Chondrocyte (in vitro differentiated cells): ENCODE measurements at regions not wholly inside any gene's neighbourhood (a gene's known extent, or its start where the extent isn't known, plus 50 kb on each side); places are given as distances from the start of the nearest gene placed in this dataset.

Experiments used
- DNase-seq: peaks from one replicate; pipeline ENCODE4 v3.0.0; 2021; ENCODE audit warnings: mixed read lengths, low spot score
- H3K27ac Mint-ChIP-seq: one replicate; pipeline ENCODE4 v1.8.0; 2021; ENCODE audit warnings: mild to moderate bottlenecking, moderate library complexity, mixed read lengths; ENCODE audit not compliant: unreplicated experiment
- H3K27me3 Mint-ChIP-seq: 2 replicates; pipeline ENCODE4 v1.8.0; 2021; ENCODE audit warnings: low read depth, mixed read lengths
- H3K36me3 Mint-ChIP-seq: 2 replicates; pipeline ENCODE4 v1.8.0; 2021; ENCODE audit warnings: low read depth, mixed read lengths
- H3K4me1 Mint-ChIP-seq: 2 replicates; pipeline ENCODE4 v1.8.0; 2021; ENCODE audit warnings: low read depth, mild to moderate bottlenecking, mixed read lengths
- H3K4me3 Mint-ChIP-seq: one replicate; pipeline ENCODE4 v1.8.0; 2021; ENCODE audit warnings: mild to moderate bottlenecking, moderate library complexity, mixed read lengths; ENCODE audit not compliant: unreplicated experiment
- H3K9me3 Mint-ChIP-seq: 2 replicates; pipeline ENCODE4 v1.8.0; 2021; ENCODE audit warnings: low read depth, mixed read lengths
- TF ChIP-seq, protein P1 (sequence below): fragments of 200-600 bp; sonication (generic); IDR thresholded peaks from 2 replicates; pipeline ENCODE4 v1.5.0; 2021; ENCODE audit warnings: antibody characterized with exemption, mild to moderate bottlenecking, moderate library complexity

DNA sequence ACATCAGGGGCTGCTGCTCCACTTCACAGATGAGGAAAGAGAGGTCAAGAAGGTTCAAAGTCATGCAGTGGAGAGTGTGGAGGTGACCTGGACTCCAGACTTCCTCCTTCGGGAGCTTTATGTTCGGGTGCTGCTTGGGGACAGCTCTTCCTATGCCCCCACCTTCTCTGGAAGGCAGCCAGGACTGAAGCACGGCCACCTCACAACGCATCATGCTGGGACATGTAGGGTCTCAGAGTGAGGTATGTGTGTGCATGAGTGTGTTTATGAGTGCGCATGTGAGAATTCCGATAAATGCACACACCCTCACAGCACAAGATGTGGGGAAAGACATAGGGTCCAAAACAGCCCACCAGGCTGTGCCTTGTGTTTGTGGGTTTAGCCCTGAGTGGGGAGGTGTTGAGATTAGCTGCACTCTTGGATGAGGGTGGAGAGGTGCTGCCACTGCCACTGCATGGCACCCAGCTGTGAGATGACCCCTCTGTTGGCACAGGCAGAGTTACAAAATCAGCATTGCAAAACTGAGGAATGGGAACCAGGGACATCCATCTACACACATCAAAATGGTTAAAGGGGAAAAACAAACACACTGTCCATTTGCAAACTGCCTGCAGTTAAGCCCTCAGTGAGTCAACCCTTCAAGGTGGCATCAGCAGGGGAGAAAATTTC is 367.4 kb downstream of the SEC14L1 start:
- Mint-ChIP-seq H3K4me1 (no peaks in the 10 kb centered on the region), H3K27me3 (no peaks in the 10 kb centered on the region), H3K27ac (no peak overlapping the region), H3K4me3 (no peak overlapping the region), H3K36me3 (no peaks in the 10 kb centered on the region), H3K9me3 (peaks cover 12% of the 10 kb centered on the region)
- peak; percentile 28 for DNase-seq
- TF ChIP-seq, protein P1, sequence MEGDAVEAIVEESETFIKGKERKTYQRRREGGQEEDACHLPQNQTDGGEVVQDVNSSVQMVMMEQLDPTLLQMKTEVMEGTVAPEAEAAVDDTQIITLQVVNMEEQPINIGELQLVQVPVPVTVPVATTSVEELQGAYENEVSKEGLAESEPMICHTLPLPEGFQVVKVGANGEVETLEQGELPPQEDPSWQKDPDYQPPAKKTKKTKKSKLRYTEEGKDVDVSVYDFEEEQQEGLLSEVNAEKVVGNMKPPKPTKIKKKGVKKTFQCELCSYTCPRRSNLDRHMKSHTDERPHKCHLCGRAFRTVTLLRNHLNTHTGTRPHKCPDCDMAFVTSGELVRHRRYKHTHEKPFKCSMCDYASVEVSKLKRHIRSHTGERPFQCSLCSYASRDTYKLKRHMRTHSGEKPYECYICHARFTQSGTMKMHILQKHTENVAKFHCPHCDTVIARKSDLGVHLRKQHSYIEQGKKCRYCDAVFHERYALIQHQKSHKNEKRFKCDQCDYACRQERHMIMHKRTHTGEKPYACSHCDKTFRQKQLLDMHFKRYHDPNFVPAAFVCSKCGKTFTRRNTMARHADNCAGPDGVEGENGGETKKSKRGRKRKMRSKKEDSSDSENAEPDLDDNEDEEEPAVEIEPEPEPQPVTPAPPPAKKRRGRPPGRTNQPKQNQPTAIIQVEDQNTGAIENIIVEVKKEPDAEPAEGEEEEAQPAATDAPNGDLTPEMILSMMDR, result no peak

DNA sequence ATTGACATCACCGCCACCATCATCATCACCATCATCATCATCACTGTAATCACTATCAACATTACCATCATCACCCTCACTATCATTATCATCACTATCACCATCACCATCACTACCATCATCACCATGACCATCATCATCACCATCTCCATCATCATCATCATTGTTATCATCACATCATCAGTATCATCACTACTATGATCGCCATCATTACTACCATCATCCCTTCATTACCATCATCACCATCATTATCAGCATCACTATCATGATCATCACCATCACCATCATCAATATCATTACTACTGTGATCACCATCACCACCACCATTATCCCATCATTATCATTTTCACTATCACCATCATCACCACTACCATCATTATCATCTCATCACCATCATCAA is 368.3 kb downstream of the SEC14L1 start:
- no peak overlapping the region for H3K27ac Mint-ChIP-seq
- TF ChIP-seq, protein P1, result no peak
- peaks cover 12% of the 10 kb centered on the region for H3K9me3 Mint-ChIP-seq
- no peaks in the 10 kb centered on the region for H3K4me1 Mint-ChIP-seq
- DNase-seq, result no peak
- H3K27me3 Mint-ChIP-seq, result no peaks in the 10 kb centered on the region
- H3K4me3 Mint-ChIP-seq, result no peak overlapping the region
- no peaks in the 10 kb centered on the region for H3K36me3 Mint-ChIP-seq

DNA sequence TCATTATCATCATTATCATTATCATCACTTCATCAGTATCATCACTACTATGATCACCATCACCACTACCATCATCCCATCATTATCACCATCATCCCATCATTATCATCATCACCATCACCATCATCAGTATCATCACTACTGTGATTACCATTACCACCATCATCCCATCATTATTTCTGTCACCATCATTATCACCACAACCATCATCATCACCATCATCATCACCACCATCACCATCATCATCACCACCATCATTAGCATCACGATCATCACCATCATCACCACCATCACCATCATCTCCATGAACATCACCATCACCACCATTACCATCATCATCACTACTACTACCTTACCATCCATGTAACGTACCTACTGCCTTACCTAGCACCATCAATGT is 368.8 kb downstream of the SEC14L1 start:
- no peaks in the 10 kb centered on the region for H3K36me3 Mint-ChIP-seq

DNA sequence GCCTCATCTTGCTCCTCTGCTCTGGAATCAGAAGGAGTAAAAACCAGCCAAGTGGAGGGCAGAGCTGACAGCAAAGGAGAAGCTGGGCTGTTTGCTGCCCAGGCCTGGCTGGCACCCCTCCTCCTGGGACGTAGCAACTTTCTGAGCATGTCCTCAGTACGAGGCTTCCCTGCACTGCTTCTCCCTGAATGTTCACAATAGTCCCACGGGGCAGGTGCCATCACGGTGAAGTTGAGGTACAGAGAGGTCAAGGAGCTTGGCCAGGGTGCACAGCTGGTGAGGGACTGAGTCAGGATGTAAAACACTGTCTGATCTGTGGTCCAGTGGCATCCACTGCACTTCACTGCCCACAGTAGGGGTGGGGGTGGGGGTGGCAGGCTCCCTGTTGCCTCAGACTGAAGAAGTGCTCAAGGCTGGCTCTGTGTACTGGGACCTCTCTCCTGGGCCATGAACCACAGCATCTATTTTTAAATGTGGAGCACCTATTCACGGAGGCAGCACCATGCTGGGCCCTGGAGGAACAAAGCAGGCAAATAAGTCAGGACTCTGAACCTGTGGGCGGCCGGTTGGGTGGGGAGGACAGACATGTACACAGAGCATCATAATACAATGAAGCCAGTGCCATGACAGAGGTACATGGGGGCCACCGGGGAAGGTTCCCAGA is 369.5 kb downstream of the SEC14L1 start:
- H3K4me1 Mint-ChIP-seq, result no peaks in the 10 kb centered on the region
- H3K4me3 Mint-ChIP-seq, result no peak overlapping the region
- H3K9me3 Mint-ChIP-seq, result peaks cover 12% of the 10 kb centered on the region
- TF ChIP-seq, protein P1, result no peak
- H3K27ac Mint-ChIP-seq, result no peak overlapping the region
- no peaks in the 10 kb centered on the region for H3K27me3 Mint-ChIP-seq
- peak; percentile 50 for DNase-seq
- no peaks in the 10 kb centered on the region for H3K36me3 Mint-ChIP-seq

More for the DNA sequence above, 368.8 kb downstream of the SEC14L1 start:
- no peak overlapping the region for H3K27ac Mint-ChIP-seq
- TF ChIP-seq, protein P1, result no peak
- peaks cover 12% of the 10 kb centered on the region for H3K9me3 Mint-ChIP-seq
- H3K27me3 Mint-ChIP-seq, result no peaks in the 10 kb centered on the region
- H3K4me1 Mint-ChIP-seq, result no peaks in the 10 kb centered on the region
- DNase-seq, result no peak
- H3K4me3 Mint-ChIP-seq, result no peak overlapping the region

DNA sequence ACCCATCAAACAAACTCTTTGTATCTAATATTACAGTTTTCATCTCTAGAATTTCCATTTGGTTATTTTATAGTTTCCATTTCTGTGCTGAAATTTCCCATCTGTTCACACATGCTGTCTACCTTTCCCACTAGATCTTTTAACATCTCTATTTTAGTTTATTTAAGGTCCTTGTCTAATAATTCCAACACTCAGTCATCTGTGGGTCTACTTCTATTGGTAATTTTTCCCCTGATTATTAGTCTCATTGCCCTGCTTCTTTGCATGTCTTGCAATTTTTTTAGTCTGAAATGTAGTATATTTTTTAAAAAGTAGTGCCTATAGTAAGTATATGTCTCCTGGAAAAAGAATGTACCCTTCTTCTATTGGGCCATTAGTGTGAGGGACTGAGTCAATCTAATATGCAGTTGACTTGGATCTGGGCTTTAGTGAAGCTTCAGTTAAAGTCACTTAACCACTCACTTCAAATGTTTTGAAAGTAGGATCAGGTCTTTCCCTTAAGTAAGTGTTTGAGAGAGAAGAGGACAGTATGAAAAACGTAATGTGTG is 370.8 kb downstream of the SEC14L1 start:
- Mint-ChIP-seq H3K9me3 (peaks cover 12% of the 10 kb centered on the region), H3K27me3 (no peaks in the 10 kb centered on the region), H3K4me1 (no peaks in the 10 kb centered on the region), H3K4me3 (no peak overlapping the region), H3K27ac (no peak overlapping the region), H3K36me3 (no peaks in the 10 kb centered on the region)
- no peak for DNase-seq
- TF ChIP-seq, protein P1, result no peak
